GM21717 (cell line): ENCODE measurements at regions not wholly inside any gene's neighbourhood (a gene's known extent, or its start where the extent isn't known, plus 50 kb on each side); places are given as distances from the start of the nearest gene placed in this dataset.

ENCODE experiments used
- ATAC-seq: cut with Tn5 transposase; IDR thresholded peaks from one replicate; pipeline ENCODE4 v1.9.1; 2021; ENCODE audit warnings: mild to moderate bottlenecking, moderate library complexity; ENCODE audit not compliant: unreplicated experiment

GRCh38 chr1:14094611-14095400 lies 394.8 kb downstream of the PRDM2 start:
- ATAC-seq: no peak

- no peak for ATAC-seq
Observed at GRCh38 chr1:14098294-14098913, 398.4 kb downstream of the PRDM2 start.

DNA sequence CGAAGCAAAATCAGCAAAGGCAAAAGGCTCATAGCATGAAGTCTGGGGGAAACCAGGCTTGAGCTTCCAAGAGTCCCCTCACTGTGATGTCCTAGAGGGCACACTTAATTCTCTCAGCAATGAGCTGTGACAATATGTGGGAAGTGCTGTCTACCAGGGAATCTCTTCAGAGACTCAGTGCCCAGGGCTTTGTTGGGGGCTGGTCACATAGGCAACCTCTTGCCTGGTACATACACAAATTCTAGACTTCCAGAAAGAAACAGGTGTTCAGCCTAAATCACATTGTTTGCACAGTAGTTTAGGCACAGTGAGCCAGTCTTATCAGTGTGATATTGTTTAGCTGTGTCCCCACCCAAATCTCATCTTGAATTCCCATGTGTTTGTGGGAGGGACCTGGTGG lies 400.5 kb downstream of the PRDM2 start:
- ATAC-seq: no peak

GRCh38 chr1:14100919-14101318 lies 400.9 kb downstream of the PRDM2 start:
- no peak for ATAC-seq

GRCh38 chr1:14102180-14102579 lies 402.2 kb downstream of the PRDM2 start:
- ATAC-seq: no peak

GRCh38 chr1:14103878-14104430 lies 404.0 kb downstream of the PRDM2 start:
- no peak for ATAC-seq

DNA sequence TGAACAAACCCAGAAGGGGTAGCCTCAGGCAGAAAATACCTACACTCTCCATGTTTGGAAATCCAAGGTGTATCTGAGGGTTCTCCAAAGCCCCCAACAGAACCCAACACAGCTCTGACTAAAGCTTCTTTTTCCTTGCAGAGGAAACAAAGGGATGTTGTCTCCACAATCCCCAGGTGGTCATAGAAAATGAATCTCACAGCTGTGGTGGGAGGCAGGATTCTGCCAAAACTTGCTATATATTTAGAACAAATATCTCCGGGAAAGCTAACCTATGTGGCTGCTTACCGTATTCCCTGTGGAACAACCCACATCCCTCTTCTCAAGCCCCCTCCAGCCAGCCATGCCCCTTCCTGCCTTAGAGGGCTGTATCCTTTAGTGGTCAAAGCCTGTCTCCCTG lies 406.1 kb downstream of the PRDM2 start:
- ATAC-seq: no peak

GRCh38 chr1:14106679-14107313 lies 406.8 kb downstream of the PRDM2 start:
- no peak for ATAC-seq

DNA sequence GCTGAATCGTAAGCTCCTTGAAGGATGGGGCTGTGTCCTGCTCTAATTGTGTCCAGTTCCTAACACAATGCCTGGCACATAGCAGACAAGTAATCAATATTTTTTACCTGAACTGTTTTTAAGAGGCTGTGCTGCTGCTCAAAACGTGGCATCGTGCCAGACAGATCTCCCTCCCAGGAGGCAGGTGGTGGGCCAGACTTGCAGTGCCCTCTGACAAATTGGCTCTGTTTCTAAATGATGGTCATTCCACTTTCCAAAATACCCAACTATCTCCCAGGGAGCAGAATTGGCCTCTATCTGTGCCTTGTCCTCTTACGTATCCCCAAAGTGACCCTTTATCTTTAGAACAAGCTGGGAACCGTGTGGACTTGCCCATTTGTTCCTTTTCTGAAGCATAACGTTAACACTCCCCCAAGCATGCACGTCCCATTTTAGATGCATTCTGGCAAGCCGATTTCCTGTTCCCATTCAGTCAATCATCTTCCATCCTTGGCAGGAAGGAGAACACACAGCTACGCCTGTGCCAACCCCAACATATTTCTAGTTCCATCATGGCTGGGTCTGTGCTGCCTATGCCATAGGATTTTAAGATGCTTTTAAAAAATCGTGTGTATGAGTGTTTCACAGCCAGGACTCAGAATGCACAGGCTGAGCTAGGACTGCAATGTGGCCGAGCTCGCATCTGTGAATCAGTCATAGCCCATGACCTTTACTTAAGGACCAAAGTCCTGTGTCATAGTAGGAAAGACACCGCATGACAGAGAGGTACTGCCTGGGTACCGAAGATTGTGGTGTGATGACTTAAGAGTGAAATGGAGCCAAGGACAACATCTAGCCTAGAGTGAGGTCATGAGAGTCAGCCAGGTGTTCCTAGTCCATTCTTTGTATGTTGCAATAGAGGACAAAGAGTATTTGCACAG lies 408.6 kb downstream of the PRDM2 start:
- ATAC-seq: no peak

GRCh38 chr1:14109276-14109635 lies 409.3 kb downstream of the PRDM2 start:
- ATAC-seq: no peak

GRCh38 chr1:14110040-14110439 lies 410.1 kb downstream of the PRDM2 start:
- ATAC-seq: no peak

DNA sequence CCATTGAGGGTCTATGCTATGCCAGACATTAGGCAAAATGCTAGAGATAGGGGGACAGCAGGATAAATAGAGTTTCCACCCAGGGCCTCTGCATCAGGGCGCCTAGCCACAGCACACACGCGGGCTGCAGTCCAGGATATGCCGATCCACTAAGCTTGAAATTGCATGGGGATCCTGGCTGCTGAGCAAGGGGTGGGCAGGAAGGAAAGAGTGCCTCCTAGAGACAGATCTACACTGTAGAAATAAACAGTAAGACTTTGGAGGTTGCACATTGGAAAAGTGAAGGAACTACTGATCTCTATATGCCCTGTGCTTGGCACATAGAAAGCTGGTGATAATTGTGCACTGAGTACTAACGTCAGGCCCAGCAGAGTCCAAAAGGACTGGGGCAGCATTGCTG lies 411.1 kb downstream of the PRDM2 start:
- no peak for ATAC-seq

- no peak for ATAC-seq
Observed at GRCh38 chr1:14112613-14113012, 412.6 kb downstream of the PRDM2 start.

- no peak for ATAC-seq
Observed at GRCh38 chr1:14113271-14113670, 413.3 kb downstream of the PRDM2 start.

- no peak for ATAC-seq
Observed at GRCh38 chr1:14113841-14114567, 414.0 kb downstream of the PRDM2 start.

- ATAC-seq: no peak
Observed at GRCh38 chr1:14115976-14116375, 416.0 kb downstream of the PRDM2 start.

DNA sequence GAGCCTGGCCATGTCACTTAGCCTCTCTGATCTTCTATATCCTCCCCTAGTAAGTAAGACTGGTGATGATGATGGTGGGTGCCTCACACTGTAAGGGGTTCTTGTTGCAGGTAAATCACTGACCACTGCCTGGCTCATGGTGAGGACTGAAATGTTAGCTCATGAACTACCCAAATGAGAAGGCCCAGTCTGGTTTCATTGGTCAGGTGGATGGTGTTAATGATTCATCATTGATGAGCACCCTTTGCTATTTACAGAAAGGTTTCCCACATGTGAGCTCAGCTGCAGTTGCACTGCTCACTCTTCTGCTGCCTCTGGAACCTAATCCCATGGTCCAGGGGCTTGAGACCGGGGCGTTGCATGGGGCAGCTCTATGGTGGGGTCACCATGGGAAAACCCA lies 417.7 kb downstream of the PRDM2 start:
- no peak for ATAC-seq

- ATAC-seq: no peak
Observed at GRCh38 chr1:14118691-14119485, 418.9 kb downstream of the PRDM2 start.

DNA sequence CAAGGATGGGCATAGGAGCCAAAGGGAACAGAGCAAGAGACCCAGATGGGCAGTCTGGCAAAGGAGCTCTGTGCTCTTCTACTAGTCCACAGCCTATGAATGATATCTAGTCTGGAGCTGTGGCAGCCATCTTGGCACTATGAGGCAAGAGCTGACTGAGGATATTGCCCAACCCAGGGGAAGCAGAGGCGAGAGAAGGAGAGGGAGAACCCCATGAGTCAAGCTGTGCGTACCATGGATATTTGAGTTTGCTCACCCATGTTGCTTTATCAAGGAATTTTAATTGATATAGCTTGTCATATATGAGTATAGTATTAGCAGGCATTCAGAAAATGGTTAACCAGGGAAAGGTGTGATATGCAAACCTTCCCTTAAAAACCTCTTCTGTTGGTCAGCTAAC lies 420.9 kb downstream of the PRDM2 start:
- ATAC-seq: no peak
